ENCODE measurements at regions not wholly inside any gene's neighbourhood (a gene's known extent, or its start where the extent isn't known, plus 50 kb on each side); places are given as distances from the start of the nearest gene placed in this dataset.

DNA sequence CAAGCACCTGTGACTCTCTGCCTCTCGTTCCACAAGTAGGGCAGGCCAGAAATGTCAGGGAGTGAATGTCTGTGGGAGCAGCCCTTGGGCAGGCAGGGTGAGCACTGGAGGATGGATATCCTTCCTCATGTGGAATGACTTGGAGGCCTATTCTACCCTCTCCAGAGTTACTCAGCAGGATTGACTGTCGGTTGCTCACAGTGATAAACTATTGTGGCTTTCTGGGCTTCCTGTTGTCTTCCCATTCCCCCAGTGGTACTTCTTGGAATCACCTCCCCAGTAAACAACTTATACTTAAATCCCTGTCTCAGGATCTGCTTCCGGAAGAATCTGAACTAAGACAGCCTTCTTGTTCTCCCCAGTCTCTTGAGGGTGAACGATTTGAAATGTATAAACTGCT, 79.6 kb upstream of the MANSC4 start:
- TF ChIP-seq, protein P1, sequence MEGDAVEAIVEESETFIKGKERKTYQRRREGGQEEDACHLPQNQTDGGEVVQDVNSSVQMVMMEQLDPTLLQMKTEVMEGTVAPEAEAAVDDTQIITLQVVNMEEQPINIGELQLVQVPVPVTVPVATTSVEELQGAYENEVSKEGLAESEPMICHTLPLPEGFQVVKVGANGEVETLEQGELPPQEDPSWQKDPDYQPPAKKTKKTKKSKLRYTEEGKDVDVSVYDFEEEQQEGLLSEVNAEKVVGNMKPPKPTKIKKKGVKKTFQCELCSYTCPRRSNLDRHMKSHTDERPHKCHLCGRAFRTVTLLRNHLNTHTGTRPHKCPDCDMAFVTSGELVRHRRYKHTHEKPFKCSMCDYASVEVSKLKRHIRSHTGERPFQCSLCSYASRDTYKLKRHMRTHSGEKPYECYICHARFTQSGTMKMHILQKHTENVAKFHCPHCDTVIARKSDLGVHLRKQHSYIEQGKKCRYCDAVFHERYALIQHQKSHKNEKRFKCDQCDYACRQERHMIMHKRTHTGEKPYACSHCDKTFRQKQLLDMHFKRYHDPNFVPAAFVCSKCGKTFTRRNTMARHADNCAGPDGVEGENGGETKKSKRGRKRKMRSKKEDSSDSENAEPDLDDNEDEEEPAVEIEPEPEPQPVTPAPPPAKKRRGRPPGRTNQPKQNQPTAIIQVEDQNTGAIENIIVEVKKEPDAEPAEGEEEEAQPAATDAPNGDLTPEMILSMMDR (IDR thresholded peaks at IDR 0.05): no peak
- TF ChIP-seq ZFX (IDR thresholded peaks at IDR 0.05; ENCODE audit: borderline replicate concordance): no peak

Measured in 22Rv1 (cell line).